ENCODE measurements at regions not wholly inside any gene's neighbourhood (a gene's known extent, or its start where the extent isn't known, plus 50 kb on each side); places are given as distances from the start of the nearest gene placed in this dataset.

GRCh38 chr6:124887872-124888580 is 74.2 kb upstream of the RNF217 start:
- intact Hi-C loops (cut with micrococcal nuclease; ENCODE audit: unreplicated experiment): no loop called here
- no peaks in the 10 kb centered on the region for H3K9me2 ChIP-seq (ENCODE audit: insufficient read depth)
- H4K20me1 ChIP-seq (ENCODE audit: insufficient read depth): no peaks in the 10 kb centered on the region
- no peaks in the 10 kb centered on the region for H3K27me3 ChIP-seq (ENCODE audit: insufficient read depth, low read depth)
- CTCF ChIA-PET: no interaction called here
- no TSS peak for BruUV-seq (replicated peaks)
- no peaks in the 10 kb centered on the region for H3K36me3 ChIP-seq (ENCODE audit: low read depth)
- H3K4me2 ChIP-seq: no peak overlapping the region
- peaks cover 8% of the 10 kb centered on the region for H3F3A ChIP-seq (ENCODE audit: insufficient read depth, low read depth)
- H3K4me3 ChIP-seq: no peak overlapping the region
- POLR2A ChIA-PET (ENCODE audit: unreplicated experiment): no interaction called here
- H2AFZ ChIP-seq: no peak overlapping the region
- H3K27ac ChIP-seq: no peak overlapping the region
- H3K4me1 ChIP-seq (replicated peaks; ENCODE audit: insufficient read depth): peaks cover 15% of the 10 kb centered on the region
- no peak for DNase-seq
- no peak for TF ChIP-seq EZH2 (IDR thresholded peaks at IDR 0.05; ENCODE audit: low read depth)
- TF ChIP-seq, protein P1, sequence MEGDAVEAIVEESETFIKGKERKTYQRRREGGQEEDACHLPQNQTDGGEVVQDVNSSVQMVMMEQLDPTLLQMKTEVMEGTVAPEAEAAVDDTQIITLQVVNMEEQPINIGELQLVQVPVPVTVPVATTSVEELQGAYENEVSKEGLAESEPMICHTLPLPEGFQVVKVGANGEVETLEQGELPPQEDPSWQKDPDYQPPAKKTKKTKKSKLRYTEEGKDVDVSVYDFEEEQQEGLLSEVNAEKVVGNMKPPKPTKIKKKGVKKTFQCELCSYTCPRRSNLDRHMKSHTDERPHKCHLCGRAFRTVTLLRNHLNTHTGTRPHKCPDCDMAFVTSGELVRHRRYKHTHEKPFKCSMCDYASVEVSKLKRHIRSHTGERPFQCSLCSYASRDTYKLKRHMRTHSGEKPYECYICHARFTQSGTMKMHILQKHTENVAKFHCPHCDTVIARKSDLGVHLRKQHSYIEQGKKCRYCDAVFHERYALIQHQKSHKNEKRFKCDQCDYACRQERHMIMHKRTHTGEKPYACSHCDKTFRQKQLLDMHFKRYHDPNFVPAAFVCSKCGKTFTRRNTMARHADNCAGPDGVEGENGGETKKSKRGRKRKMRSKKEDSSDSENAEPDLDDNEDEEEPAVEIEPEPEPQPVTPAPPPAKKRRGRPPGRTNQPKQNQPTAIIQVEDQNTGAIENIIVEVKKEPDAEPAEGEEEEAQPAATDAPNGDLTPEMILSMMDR (conservative IDR thresholded peaks at IDR 0.05): no peak
- H3K79me2 ChIP-seq (ENCODE audit: low read depth): no peaks in the 10 kb centered on the region
- H3K9me3 ChIP-seq (ENCODE audit: insufficient read depth, low read depth): no peaks in the 10 kb centered on the region

DNA sequence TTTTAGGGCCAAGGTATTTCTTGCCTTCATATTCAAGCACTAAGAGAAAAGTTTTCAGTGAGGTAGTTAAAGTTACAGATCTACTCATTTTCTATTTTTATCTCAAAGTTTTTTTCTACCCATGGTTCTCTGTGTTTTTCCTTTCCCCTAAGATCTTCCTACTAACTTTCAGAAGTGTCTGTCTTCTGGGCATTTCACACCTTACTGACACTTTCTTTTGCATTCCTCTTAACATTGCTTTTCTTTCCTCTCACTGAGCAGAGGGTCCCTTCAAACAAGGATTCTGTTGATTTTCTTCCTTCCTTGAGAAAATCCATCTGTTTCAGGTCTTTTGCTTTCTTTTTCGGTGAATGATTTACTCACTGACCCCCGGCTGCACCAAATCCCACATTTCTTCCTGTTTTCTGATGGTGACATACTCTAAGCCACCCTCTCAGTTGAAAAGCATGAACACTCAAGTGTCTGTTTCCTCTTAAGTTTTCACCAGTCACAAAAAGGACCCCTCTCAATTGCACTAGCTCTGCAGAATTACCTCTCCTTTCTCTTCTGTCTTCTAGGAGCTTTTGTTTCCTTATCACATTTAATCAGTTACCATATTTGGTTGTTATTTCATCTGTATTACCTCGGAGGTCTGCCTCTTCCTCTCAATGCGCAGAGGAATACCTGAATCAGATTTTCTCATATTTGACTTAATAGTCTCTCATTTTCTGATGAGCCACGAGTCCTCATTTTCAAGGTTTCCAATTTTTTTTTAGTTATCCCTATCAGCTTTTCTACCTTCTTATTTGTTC is 73.5 kb upstream of the RNF217 start:
- peaks cover 7% of the 10 kb centered on the region for H3K4me1 ChIP-seq (replicated peaks; ENCODE audit: insufficient read depth)
- peaks cover under 1% of the 10 kb centered on the region; the same call in 1 of the 2 replicates for H3F3A ChIP-seq (ENCODE audit: insufficient read depth, low read depth)
- H3K27me3 ChIP-seq (ENCODE audit: insufficient read depth, low read depth): no peaks in the 10 kb centered on the region
- TF ChIP-seq, protein P1 (conservative IDR thresholded peaks at IDR 0.05): no peak
- TF ChIP-seq EZH2 (IDR thresholded peaks at IDR 0.05; ENCODE audit: low read depth): no peak
- no peak overlapping the region for H3K27ac ChIP-seq
- CTCF ChIA-PET: no interaction called here
- no peak overlapping the region for H3K4me3 ChIP-seq
- no peaks in the 10 kb centered on the region for H3K9me3 ChIP-seq (ENCODE audit: insufficient read depth, low read depth)
- no peak overlapping the region for H2AFZ ChIP-seq
- no TSS peak for BruUV-seq (replicated peaks)
- no peaks in the 10 kb centered on the region for H3K9me2 ChIP-seq (ENCODE audit: insufficient read depth)
- no peak for DNase-seq
- intact Hi-C loops (cut with micrococcal nuclease; ENCODE audit: unreplicated experiment): no loop called here
- H3K4me2 ChIP-seq: no peak overlapping the region
- H4K20me1 ChIP-seq (ENCODE audit: insufficient read depth): no peaks in the 10 kb centered on the region
- no peaks in the 10 kb centered on the region for H3K36me3 ChIP-seq (ENCODE audit: low read depth)
- POLR2A ChIA-PET (ENCODE audit: unreplicated experiment): no interaction called here
- no peaks in the 10 kb centered on the region for H3K79me2 ChIP-seq (ENCODE audit: low read depth)

DNA sequence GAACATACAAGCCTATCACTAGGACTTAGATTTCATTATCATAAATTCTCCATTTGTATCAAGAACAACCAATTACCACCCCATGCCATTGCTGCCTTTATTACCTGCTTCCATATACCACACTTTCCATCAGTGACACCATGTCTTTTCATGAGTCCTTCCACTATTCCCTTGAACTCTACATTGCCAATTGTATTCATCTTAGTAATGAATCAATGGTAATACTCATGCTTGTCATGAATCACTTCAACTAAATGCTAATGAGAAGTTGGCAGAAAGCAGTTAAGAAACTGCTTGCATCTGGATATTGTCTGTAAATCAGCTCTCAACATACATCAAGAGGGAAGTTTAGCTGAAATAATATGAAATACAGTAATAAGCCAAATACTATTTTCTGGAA is 61.2 kb upstream of the RNF217 start:
- H4K20me1 ChIP-seq (ENCODE audit: insufficient read depth): no peaks in the 10 kb centered on the region
- no peaks in the 10 kb centered on the region for H3K36me3 ChIP-seq (ENCODE audit: low read depth)
- no peaks in the 10 kb centered on the region for H3K4me1 ChIP-seq (replicated peaks; ENCODE audit: insufficient read depth)
- no peak overlapping the region for H3K4me3 ChIP-seq
- POLR2A ChIA-PET (ENCODE audit: unreplicated experiment): no interaction called here
- no TSS peak for BruUV-seq (replicated peaks)
- intact Hi-C loops (cut with micrococcal nuclease; ENCODE audit: unreplicated experiment): no loop called here
- CTCF ChIA-PET: no interaction called here
- no peak overlapping the region for H2AFZ ChIP-seq
- no peak overlapping the region for H3K4me2 ChIP-seq
- H3K27me3 ChIP-seq (ENCODE audit: insufficient read depth, low read depth): no peaks in the 10 kb centered on the region
- H3K9me3 ChIP-seq (ENCODE audit: insufficient read depth, low read depth): no peaks in the 10 kb centered on the region
- H3F3A ChIP-seq (ENCODE audit: insufficient read depth, low read depth): no peaks in the 10 kb centered on the region
- no peak for TF ChIP-seq EZH2 (IDR thresholded peaks at IDR 0.05; ENCODE audit: low read depth)
- TF ChIP-seq, protein P1 (conservative IDR thresholded peaks at IDR 0.05): no peak
- no peaks in the 10 kb centered on the region for H3K9me2 ChIP-seq (ENCODE audit: insufficient read depth)
- no peak overlapping the region for H3K27ac ChIP-seq
- H3K79me2 ChIP-seq (ENCODE audit: low read depth): no peaks in the 10 kb centered on the region
- DNase-seq: no peak

Measured in PC-9 (cell line).